GM12873 (cell line): ENCODE measurements at regions not wholly inside any gene's neighbourhood (a gene's known extent, or its start where the extent isn't known, plus 50 kb on each side); places are given as distances from the start of the nearest gene placed in this dataset.

Experiments used
- TF ChIP-seq, protein P1 (sequence below): IDR thresholded peaks from 2 replicates; pipeline ENCODE4 v1.5.1; 2012; ENCODE audit warnings: low read depth, mild to moderate bottlenecking, moderate library complexity, low read length, control low read depth; ENCODE audit not compliant: insufficient read depth; ENCODE audit errors: missing control alignments

DNA sequence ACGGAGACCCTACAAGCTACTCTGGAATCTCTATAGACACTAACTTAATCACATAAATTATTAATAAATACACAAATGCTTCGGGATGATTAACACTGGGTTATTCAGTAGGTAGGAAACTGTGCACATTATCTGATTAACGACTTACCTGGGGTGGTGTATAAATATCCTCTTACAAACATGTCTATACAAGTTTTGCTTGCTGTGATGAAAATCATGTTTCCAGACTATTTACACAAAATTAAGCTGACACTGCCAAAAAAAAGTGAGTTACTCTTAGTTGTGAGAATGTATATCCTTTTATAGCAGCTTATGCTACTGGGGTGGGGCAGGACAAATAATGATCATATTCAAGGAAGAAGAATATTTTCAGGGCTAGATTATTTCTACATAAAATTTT is 314.6 kb downstream of the C7orf25 start:
- TF ChIP-seq, protein P1, sequence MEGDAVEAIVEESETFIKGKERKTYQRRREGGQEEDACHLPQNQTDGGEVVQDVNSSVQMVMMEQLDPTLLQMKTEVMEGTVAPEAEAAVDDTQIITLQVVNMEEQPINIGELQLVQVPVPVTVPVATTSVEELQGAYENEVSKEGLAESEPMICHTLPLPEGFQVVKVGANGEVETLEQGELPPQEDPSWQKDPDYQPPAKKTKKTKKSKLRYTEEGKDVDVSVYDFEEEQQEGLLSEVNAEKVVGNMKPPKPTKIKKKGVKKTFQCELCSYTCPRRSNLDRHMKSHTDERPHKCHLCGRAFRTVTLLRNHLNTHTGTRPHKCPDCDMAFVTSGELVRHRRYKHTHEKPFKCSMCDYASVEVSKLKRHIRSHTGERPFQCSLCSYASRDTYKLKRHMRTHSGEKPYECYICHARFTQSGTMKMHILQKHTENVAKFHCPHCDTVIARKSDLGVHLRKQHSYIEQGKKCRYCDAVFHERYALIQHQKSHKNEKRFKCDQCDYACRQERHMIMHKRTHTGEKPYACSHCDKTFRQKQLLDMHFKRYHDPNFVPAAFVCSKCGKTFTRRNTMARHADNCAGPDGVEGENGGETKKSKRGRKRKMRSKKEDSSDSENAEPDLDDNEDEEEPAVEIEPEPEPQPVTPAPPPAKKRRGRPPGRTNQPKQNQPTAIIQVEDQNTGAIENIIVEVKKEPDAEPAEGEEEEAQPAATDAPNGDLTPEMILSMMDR: no peak

DNA sequence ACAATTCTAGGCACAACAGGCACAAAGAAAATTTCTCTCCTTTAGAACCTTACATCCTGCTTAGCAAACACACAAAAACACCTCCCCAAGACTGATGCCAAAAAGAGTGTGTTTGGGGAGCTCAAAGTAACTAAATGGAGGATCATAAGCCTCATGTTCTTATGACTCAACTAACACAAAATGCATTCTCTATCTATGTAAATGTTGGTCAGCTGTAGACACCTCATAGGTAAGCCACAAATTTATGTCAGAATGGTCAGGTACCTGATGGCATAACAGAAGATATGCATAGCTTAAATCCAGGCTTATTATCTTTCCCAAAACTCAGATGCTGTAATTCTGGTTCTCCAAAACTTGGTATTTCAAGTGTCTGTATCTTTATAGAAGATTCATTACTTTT is 315.1 kb downstream of the C7orf25 start:
- TF ChIP-seq, protein P1: no peak

DNA sequence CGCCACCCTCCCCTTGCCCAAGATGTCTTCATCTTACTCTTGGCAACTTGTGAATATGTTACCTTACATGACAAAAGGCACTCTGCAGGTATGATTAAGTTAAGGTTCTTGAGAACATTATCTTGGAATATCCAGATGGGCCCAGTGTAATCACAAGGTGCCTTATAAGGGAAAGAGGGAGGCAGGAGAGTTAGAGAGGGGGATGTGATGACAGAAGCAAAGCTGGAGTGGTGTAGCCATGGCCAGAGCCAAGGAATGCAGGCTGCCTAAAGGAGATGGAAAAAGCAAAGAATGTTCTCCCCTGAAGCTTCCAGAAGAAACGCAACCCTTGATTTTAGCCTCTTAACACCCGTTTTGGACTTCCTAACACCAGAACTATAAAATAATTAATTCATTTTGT is 318.0 kb downstream of the C7orf25 start:
- TF ChIP-seq, protein P1: no peak

GRCh38 chr7:42590771-42591310 is 321.0 kb downstream of the C7orf25 start:
- TF ChIP-seq, protein P1: no peak

DNA sequence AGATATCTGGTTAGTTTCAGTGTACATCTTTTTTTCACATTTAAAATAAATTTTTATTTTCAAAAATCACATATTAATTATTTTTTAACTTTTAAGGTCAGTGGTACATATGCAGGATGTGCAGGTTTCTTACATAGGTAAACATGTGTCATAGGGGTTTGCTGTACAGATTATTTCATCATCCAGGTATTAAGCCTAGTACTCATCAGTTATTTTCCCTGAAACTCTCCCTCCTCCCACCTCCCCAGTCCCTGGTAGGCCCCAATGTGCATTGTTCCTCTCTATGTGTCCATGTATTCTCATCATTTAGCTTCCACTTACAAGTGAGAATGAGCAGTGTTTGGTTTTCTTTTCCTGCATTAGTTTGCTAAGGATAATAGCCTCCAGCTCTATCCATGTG is 323.0 kb downstream of the C7orf25 start:
- TF ChIP-seq, protein P1: no peak

- TF ChIP-seq, protein P1: no peak
Measured at GRCh38 chr7:42587806-42588205, 324.1 kb downstream of the C7orf25 start.

DNA sequence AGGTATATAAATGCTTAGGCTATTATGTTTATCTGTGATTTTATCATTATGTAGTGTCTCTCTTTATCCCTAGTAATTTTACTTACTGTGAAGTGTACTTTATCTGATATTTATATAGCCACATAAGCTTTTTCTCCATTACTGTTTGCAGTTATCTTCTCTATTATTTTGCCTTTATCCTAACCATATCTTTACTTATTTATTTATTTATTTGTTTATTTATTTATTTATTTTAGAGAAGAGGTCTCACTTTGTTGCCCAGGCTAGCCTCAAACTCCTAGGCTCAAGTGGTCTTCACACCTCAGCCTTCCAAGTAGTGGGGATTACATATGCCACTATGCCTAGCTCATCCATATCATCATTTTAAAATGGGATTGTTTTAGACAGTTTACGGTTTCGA is 331.8 kb downstream of the C7orf25 start:
- TF ChIP-seq, protein P1: no peak
